HG02852 (cell line): ENCODE measurements at regions not wholly inside any gene's neighbourhood (a gene's known extent, or its start where the extent isn't known, plus 50 kb on each side); places are given as distances from the start of the nearest gene placed in this dataset.
"Not testable (repeated sequence)": the region's sequence is repeated elsewhere in the genome, so short reads cannot be mapped to it uniquely, and the experiment has no call there.

Experiments
- ATAC-seq: cut with Tn5 transposase; IDR thresholded peaks from one replicate; pipeline ENCODE4 v1.9.1; 2021; ENCODE audit warnings: mild to moderate bottlenecking, moderate library complexity; ENCODE audit not compliant: unreplicated experiment

- ATAC-seq: no peak
Observed at GRCh38 chr4:117664706-117665444, 369.4 kb upstream of the NDST3 start.

GRCh38 chr4:117676153-117676552 lies 358.1 kb upstream of the NDST3 start:
- ATAC-seq: no peak

- ATAC-seq: no peak
Observed at GRCh38 chr4:117678861-117679260, 355.4 kb upstream of the NDST3 start.

- no peak for ATAC-seq
Observed at GRCh38 chr4:117691572-117692351, 342.5 kb upstream of the NDST3 start.

- no peak for ATAC-seq
Observed at GRCh38 chr4:117692538-117692937, 341.7 kb upstream of the NDST3 start.

- ATAC-seq: no peak
Observed at GRCh38 chr4:117699595-117699994, 334.7 kb upstream of the NDST3 start.

- peak; percentile 68 for ATAC-seq
Observed at GRCh38 chr4:117700111-117700892, 334.0 kb upstream of the NDST3 start.

GRCh38 chr4:117702353-117702752 lies 331.9 kb upstream of the NDST3 start:
- no peak for ATAC-seq

- no peak for ATAC-seq
Observed at GRCh38 chr4:117704721-117705120, 329.6 kb upstream of the NDST3 start.

- no peak for ATAC-seq
Observed at GRCh38 chr4:117740736-117741135, 293.6 kb upstream of the NDST3 start.

- not testable (repeated sequence) for ATAC-seq
Observed at GRCh38 chr4:117745379-117745778, 288.9 kb upstream of the NDST3 start.

- ATAC-seq: no peak
Observed at GRCh38 chr4:117755438-117755837, 278.8 kb upstream of the NDST3 start.

GRCh38 chr4:117768610-117769009 lies 265.7 kb upstream of the NDST3 start:
- ATAC-seq: no peak

GRCh38 chr4:117770269-117771102 lies 263.8 kb upstream of the NDST3 start:
- ATAC-seq: no peak

GRCh38 chr4:117771647-117772337 lies 262.5 kb upstream of the NDST3 start:
- no peak for ATAC-seq

- ATAC-seq: no peak
Observed at GRCh38 chr4:117773064-117773936, 261.0 kb upstream of the NDST3 start.

- ATAC-seq: no peak
Observed at GRCh38 chr4:117777721-117778120, 256.6 kb upstream of the NDST3 start.

GRCh38 chr4:117783716-117784115 lies 250.6 kb upstream of the NDST3 start:
- no peak for ATAC-seq

- no peak for ATAC-seq
Observed at GRCh38 chr4:117784266-117784665, 250.0 kb upstream of the NDST3 start.
